HCT116 (cell line): ENCODE measurements at regions not wholly inside any gene's neighbourhood (a gene's known extent, or its start where the extent isn't known, plus 50 kb on each side); places are given as distances from the start of the nearest gene placed in this dataset.

Experiments
- CEBPB ChIP-seq: IDR thresholded peaks from 2 replicates; pipeline ENCODE4 v1.6.1; 2012; ENCODE audit warnings: low read depth
- CTCF ChIP-seq, 3 experiments: fragments of 200-600 bp in 1 of 3; sonication (generic) in 1 of 3; IDR thresholded peaks in 2 of 3; conservative IDR thresholded peaks in 1 of 3; 2 replicates each; pipeline ENCODE4 v1.5.1; 2012 to 2017; ENCODE audit warnings: low read depth in 2 of 3, low read length in 2 of 3, antibody characterized with exemption in 1 of 3, borderline replicate concordance in 1 of 3, control low read depth in 1 of 3, mild to moderate bottlenecking in 1 of 3, mixed read lengths in 1 of 3, mixed run types in 1 of 3, moderate library complexity in 1 of 3; ENCODE audit not compliant: insufficient read depth in 1 of 3
- EZH2 ChIP-seq: fragments of 200-600 bp; sonication (generic); IDR thresholded peaks from 2 replicates; pipeline ENCODE4 v1.6.1; 2017; ENCODE audit warnings: antibody characterized with exemption, mixed run types
- POLR2A ChIP-seq: IDR thresholded peaks from 2 replicates; pipeline ENCODE4 v1.7.0; 2011; ENCODE audit warnings: borderline replicate concordance; ENCODE audit not compliant: insufficient read depth, insufficient read length; ENCODE audit errors: extremely low read depth
- POLR2AphosphoS5 ChIP-seq: IDR thresholded peaks from 2 replicates; pipeline ENCODE4 v1.6.1; 2011; ENCODE audit warnings: mild to moderate bottlenecking, low read depth, low read length, moderate library complexity
- RAD21 ChIP-seq: IDR thresholded peaks from 2 replicates; pipeline ENCODE4 v1.6.1; 2012; ENCODE audit warnings: low read depth, mild to moderate bottlenecking
- SIN3A ChIP-seq: IDR thresholded peaks from 2 replicates; pipeline ENCODE4 v1.6.1; 2012; ENCODE audit warnings: low read depth
- TCF7L2 ChIP-seq: IDR thresholded peaks from 2 replicates; pipeline ENCODE4 v1.7.0; 2011; ENCODE audit warnings: borderline replicate concordance, inconsistent platforms; ENCODE audit not compliant: insufficient read depth, insufficient read length; ENCODE audit errors: extremely low read depth
- YY1 ChIP-seq: IDR thresholded peaks from 2 replicates; pipeline ENCODE4 v1.6.1; 2011; ENCODE audit warnings: low read length, low read depth, moderate library complexity, mild to moderate bottlenecking; ENCODE audit not compliant: insufficient replicate concordance; ENCODE audit errors: extremely low read depth
- ZNF274 ChIP-seq: fragments of 200-500 bp; sonication (Bioruptor generic); IDR thresholded peaks from 2 replicates; pipeline ENCODE4 v1.6.1; 2014; ENCODE audit warnings: mild to moderate bottlenecking, low read depth, low read length, inconsistent platforms

DNA sequence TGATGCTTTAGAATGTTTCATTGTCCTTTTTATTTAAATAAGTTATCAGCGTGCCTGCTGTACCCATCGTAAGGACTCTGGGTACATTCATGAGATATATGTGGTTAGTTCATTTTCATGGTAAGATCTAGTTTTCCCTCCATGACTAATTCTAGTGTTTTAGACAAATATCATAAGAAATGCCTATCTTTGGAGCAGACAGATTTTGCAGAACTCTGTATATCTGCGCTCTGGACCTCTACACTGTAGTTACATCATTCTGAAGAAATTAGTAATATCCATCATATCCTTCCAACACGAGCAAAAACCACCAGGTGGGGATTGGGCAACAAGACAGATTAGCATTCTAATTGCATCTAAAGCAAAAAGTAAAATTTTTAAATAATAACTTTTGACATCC, 499.2 kb downstream of the SETD4 start:
- TF ChIP-seq CTCF (IDR thresholded peaks at IDR 0.05 in 2 of 3, conservative IDR thresholded peaks at IDR 0.05 in 1 of 3; ENCODE audit: borderline replicate concordance in 1 of 3, insufficient read depth in 1 of 3, low read depth in 2 of 3, low read length in 2 of 3) (no peak), YY1 (no peak), CEBPB (no peak), SIN3A (no peak), POLR2AphosphoS5 (no peak), EZH2 (no peak), TCF7L2 (no peak), POLR2A (no peak), ZNF274 (no peak), RAD21 (no peak)
